NB4 (cell line): ENCODE measurements at regions not wholly inside any gene's neighbourhood (a gene's known extent, or its start where the extent isn't known, plus 50 kb on each side); places are given as distances from the start of the nearest gene placed in this dataset.

Experiments
- DNase-seq: peaks from one replicate; pipeline ENCODE4 v3.0.0; 2010; ENCODE audit warnings: low read depth
- H3K4me3 ChIP-seq: one replicate; pipeline ENCODE4 v1.5.1; 2011; ENCODE audit warnings: mild to moderate bottlenecking, low read depth, low read length, moderate library complexity
- CTCF ChIP-seq: IDR thresholded peaks from one replicate; pipeline ENCODE4 v1.5.1; 2012; ENCODE audit warnings: low read depth, low read length
- MAX ChIP-seq: IDR thresholded peaks from 2 replicates; pipeline ENCODE4 v1.6.1; 2011; ENCODE audit warnings: low read depth, low read length
- MYC ChIP-seq: IDR thresholded peaks from 2 replicates; pipeline ENCODE4 v1.6.1; 2011; ENCODE audit warnings: low read depth, low read length
- POLR2A ChIP-seq: IDR thresholded peaks from 2 replicates; pipeline ENCODE4 v1.6.1; 2011; ENCODE audit warnings: mild to moderate bottlenecking; ENCODE audit not compliant: insufficient read length; ENCODE audit errors: extremely low read depth

GRCh38 chr20:1827510-1827973, 67.7 kb upstream of the SIRPA start:
- H3K4me3 ChIP-seq: no peak overlapping the region
- TF ChIP-seq POLR2A: no peak
- no peak for TF ChIP-seq MYC
- no peak for TF ChIP-seq MAX
- no peak for TF ChIP-seq CTCF
- no peak for DNase-seq

GRCh38 chr20:1825938-1826445, 69.2 kb upstream of the SIRPA start:
- H3K4me3 ChIP-seq: no peak overlapping the region
- TF ChIP-seq CTCF (no peak), MYC (no peak), POLR2A (no peak), MAX (no peak)
- DNase-seq: no peak

GRCh38 chr20:1825507-1825906, 69.7 kb upstream of the SIRPA start:
- H3K4me3 ChIP-seq: no peak overlapping the region
- no peak for DNase-seq
- no peak for TF ChIP-seq CTCF
- no peak for TF ChIP-seq POLR2A
- TF ChIP-seq MAX: no peak
- TF ChIP-seq MYC: no peak

DNA sequence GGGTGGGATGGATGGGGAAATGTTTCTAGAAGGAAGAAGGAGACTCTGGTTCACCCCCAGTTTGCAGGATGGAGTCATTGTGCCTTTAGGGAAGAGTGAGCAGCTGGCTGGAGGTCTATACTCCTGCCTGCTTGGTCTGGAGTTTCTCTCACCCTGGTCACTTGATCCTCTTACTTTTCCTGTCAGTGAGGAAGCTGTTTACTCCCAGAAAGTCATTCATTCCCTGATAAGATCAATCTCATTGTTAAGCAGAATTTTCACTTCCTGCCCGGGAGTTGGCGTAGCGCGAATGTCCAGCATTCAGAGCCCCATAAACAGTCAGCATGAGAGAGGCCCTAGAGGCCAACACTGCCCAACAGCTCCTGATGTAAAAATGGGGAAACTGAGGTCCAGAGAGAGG, 70.4 kb upstream of the SIRPA start:
- H3K4me3 ChIP-seq: no peak overlapping the region
- DNase-seq: no peak
- TF ChIP-seq CTCF (no peak), POLR2A (no peak), MAX (no peak), MYC (no peak)

DNA sequence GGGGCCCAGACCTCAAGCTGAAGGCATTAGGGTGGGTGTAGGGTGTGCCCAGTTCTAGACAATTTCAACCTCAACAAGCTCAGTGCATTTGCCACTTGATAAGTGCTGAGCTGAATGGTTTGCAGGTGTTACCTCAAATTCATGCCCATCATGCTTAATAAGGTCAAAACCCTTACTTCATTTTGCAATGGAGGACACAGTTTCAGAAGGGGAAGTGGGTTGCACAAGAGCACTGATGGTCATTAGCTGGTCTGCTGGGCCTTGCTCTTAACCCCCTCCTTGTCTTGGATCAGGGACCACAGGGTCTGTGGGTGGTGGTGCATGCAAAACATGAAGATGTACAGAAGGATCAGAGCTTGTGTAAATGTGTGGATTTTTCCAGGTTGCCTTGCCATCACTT, 71.0 kb upstream of the SIRPA start:
- TF ChIP-seq MYC: 0 out of 2 replicates have a peak, but pooled peaks have one; percentile 8
- TF ChIP-seq MAX: no peak
- no peak overlapping the region for H3K4me3 ChIP-seq
- peak; percentile 71 for DNase-seq

DNA sequence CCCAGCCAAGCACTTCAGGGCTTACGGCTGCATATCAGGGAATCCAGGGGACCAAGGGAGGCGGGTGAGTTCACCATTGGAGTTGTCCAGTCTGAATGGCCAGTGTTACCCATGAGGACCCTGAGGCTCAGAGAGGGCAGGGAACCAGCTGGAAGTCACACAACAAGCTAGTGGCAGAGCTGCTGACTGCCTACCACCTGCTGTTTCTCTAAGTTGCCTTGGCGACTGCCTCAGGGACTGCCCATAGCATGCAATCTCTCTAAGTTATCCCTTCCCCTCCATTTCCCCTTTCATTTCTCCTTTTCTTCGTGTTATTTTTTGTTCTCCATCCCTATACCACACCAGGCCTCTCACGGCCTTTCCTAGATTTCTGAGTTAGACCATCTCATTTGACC, 71.8 kb upstream of the SIRPA start:
- no peak for DNase-seq
- no peak overlapping the region for H3K4me3 ChIP-seq
- no peak for TF ChIP-seq MAX
- TF ChIP-seq MYC: no peak
- TF ChIP-seq CTCF: no peak
- TF ChIP-seq POLR2A: no peak
